ENCODE measurements at regions not wholly inside any gene's neighbourhood (a gene's known extent, or its start where the extent isn't known, plus 50 kb on each side); places are given as distances from the start of the nearest gene placed in this dataset.

DNA sequence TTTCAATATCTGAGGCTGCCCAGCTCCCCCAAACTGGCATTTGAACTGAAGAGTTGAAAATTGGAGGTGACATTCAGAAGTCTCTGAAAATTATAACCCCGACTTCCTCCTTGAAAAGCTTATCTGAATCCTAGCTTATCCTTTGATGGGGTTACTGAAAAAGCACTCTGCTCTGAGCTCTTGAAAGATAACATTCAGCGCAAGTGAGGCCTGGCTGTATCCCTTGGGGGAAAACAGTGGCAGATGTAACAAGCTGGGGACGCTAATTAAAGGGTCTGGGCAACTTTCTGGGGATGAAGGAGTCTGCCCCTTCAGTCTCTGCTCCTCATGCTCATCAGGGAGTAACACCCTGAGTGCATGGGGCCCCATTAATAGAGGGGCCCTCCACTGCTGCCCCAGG lies 402.0 kb upstream of the CADM1 start:
- Histone ChIP-seq H3K27ac (no peak overlapping the region), H3K4me3 (no peak overlapping the region), H3K27me3 (no peaks in the 10 kb centered on the region), H3K4me1 (no peaks in the 10 kb centered on the region), H3K9me3 (no peaks in the 10 kb centered on the region), H3K36me3 (no peaks in the 10 kb centered on the region)
- WGBS, 2 donors = 69 to 81% methylated on average over 3 of the region's 3 CpGs
- no peak for DNase-seq (ENCODE audit: low spot score in 2 of 2)
- TF ChIP-seq EP300 (IDR thresholded peaks at IDR 0.05) (no peak), POLR2A (IDR thresholded peaks at IDR 0.05) (no peak)
- TF ChIP-seq, protein P1, sequence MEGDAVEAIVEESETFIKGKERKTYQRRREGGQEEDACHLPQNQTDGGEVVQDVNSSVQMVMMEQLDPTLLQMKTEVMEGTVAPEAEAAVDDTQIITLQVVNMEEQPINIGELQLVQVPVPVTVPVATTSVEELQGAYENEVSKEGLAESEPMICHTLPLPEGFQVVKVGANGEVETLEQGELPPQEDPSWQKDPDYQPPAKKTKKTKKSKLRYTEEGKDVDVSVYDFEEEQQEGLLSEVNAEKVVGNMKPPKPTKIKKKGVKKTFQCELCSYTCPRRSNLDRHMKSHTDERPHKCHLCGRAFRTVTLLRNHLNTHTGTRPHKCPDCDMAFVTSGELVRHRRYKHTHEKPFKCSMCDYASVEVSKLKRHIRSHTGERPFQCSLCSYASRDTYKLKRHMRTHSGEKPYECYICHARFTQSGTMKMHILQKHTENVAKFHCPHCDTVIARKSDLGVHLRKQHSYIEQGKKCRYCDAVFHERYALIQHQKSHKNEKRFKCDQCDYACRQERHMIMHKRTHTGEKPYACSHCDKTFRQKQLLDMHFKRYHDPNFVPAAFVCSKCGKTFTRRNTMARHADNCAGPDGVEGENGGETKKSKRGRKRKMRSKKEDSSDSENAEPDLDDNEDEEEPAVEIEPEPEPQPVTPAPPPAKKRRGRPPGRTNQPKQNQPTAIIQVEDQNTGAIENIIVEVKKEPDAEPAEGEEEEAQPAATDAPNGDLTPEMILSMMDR (IDR thresholded peaks at IDR 0.05) = no peak

DNA sequence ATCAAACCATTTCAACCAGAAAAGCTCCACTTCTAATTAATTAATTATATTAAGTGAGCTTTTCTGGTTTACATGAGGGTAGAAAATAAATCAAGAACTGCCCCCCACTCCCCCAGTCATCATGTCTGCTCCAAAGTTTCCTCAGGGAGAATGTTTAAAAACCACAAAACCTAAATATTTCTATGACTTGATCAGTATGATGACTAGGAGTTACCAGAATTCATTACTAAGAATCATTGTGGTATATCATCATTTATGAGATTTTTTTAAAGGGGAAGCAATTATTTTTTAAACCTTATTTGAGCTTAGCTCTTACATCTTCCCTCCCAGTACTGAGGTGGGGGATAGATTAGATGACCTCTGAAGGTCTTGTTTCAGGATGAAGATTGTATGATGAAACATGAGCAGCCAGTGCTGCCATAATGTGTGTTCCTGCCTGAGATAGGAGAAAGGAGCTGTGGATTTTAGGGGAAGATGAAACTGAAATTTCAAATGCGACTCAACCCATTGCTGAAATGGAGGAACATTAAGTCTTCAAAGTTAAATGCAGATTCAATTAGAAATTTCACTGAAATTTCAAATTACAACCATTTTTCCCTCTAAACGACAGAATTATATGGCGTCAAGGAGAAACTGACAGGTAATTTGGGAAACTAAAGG lies 401.3 kb upstream of the CADM1 start:
- DNase-seq (ENCODE audit: low spot score in 2 of 2) = no peak
- H3K4me3 ChIP-seq = no peak overlapping the region
- no peaks in the 10 kb centered on the region for H3K36me3 ChIP-seq
- 91 to 93% methylated on average over 3 of the region's 3 CpGs for WGBS, 2 donors
- TF ChIP-seq, protein P1 (IDR thresholded peaks at IDR 0.05) = no peak
- TF ChIP-seq EP300 (IDR thresholded peaks at IDR 0.05) = no peak
- TF ChIP-seq POLR2A (IDR thresholded peaks at IDR 0.05) = no peak
- H3K4me1 ChIP-seq = no peaks in the 10 kb centered on the region
- no peaks in the 10 kb centered on the region for H3K9me3 ChIP-seq
- no peaks in the 10 kb centered on the region for H3K27me3 ChIP-seq
- no peak overlapping the region for H3K27ac ChIP-seq

DNA sequence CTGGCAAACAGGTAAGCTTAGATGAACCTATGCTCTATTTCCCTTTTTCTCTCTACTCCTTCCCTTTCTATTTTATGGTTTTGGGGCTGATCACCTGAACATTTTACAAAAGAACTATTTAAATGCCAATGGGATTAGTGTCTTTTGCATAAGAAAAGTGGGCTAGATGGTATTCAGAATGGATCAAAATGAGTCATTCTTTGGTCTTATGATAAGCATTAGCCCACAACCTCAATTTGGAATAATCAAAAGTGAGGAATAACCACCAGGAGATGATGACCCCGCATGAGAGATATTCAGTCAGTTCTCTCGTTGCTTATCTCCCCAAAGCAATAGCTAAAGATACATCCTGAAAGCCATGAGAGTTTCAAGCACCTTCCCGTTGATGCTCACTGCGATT lies 399.0 kb upstream of the CADM1 start:
- Histone ChIP-seq H3K4me1 (no peaks in the 10 kb centered on the region), H3K27ac (no peak overlapping the region), H3K9me3 (no peaks in the 10 kb centered on the region), H3K27me3 (no peaks in the 10 kb centered on the region), H3K4me3 (no peak overlapping the region), H3K36me3 (no peaks in the 10 kb centered on the region)
- no peak for DNase-seq (ENCODE audit: low spot score in 2 of 2)
- TF ChIP-seq, protein P1 (IDR thresholded peaks at IDR 0.05) = no peak
- no peak for TF ChIP-seq EP300 (IDR thresholded peaks at IDR 0.05)
- TF ChIP-seq POLR2A (IDR thresholded peaks at IDR 0.05) = no peak
- WGBS, 2 donors = 91 to 92% methylated on average over 4 of the region's 4 CpGs

DNA sequence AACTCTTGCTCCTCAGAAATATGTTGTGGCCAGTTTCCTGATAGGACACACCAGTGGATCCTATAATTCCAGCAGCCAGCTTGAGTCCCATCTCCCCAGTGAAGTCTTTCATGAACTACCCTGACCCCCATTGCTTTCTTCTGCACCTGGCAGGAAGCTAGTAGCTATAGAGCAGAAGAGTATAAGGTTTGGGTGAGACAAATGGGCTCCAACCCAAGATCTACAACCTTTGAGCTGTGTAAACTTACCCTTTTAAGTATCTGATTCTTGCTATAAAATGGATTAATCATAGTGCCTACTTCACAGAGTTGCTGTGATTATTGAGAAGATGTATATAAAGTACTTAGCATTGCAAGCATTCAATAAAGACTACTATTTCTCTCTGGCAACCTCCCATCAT lies 396.9 kb upstream of the CADM1 start:
- no peak overlapping the region for H3K27ac ChIP-seq
- TF ChIP-seq EP300 (IDR thresholded peaks at IDR 0.05) (no peak), POLR2A (IDR thresholded peaks at IDR 0.05) (no peak)
- TF ChIP-seq, protein P1 (IDR thresholded peaks at IDR 0.05) = no peak
- H3K27me3 ChIP-seq = no peaks in the 10 kb centered on the region
- no peaks in the 10 kb centered on the region for H3K4me1 ChIP-seq
- no peaks in the 10 kb centered on the region for H3K9me3 ChIP-seq
- H3K36me3 ChIP-seq = no peaks in the 10 kb centered on the region
- no peak overlapping the region for H3K4me3 ChIP-seq
- DNase-seq (ENCODE audit: low spot score in 2 of 2) = no peak

DNA sequence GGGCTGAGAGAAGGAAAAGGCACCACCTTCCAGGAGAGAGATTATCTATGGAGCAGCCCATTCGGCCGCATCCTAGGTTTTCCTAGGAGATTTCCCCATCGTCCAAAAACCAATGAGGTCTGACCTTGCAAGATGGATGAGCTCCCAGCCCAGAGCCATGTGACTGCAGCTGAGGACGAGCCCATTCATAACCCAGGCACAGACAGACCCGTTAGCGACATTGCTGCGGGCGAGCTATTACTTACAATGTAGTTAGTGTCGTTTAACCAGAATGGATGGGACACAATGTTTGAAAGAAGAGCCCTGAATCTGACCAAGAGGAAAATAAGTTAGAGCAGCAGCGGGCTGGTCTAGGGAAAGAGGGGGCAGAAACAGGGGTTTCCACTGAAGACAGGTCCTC lies 395.9 kb upstream of the CADM1 start:
- Histone ChIP-seq H3K27me3 (no peaks in the 10 kb centered on the region), H3K27ac (no peak overlapping the region), H3K4me1 (no peaks in the 10 kb centered on the region), H3K4me3 (no peak overlapping the region), H3K9me3 (no peaks in the 10 kb centered on the region), H3K36me3 (no peaks in the 10 kb centered on the region)
- TF ChIP-seq POLR2A (IDR thresholded peaks at IDR 0.05) (no peak), EP300 (IDR thresholded peaks at IDR 0.05) (no peak)
- TF ChIP-seq, protein P1 (IDR thresholded peaks at IDR 0.05) = no peak
- WGBS, 2 donors = 73 to 79% methylated on average over 10 of the region's 10 CpGs
- DNase-seq (ENCODE audit: low spot score in 2 of 2) = no peak
